Right cardiac atrium (tissue), 5 donors: ENCODE measurements at regions not wholly inside any gene's neighbourhood (a gene's known extent, or its start where the extent isn't known, plus 50 kb on each side); places are given as distances from the start of the nearest gene placed in this dataset.
"Not testable (repeated sequence)": the region's sequence is repeated elsewhere in the genome, so short reads cannot be mapped to it uniquely, and the experiment has no call there.

Experiments used
- ATAC-seq, 2 donors: fragments of 200-7000 bp; cut with Tn5 transposase; one replicate each; pipeline versions ENCODE4 v1.8.0 to v1.9.1; 2020; ENCODE audit warnings: moderate library complexity in 2 of 2, mild to moderate bottlenecking in 1 of 2
- DNase-seq, 3 donors: peaks; one replicate each; pipeline ENCODE4 v3.0.0-alpha.2; 2020
- H3K27ac ChIP-seq: one replicate; pipeline ENCODE4 v1.5.1; 2013; ENCODE audit warnings: mild to moderate bottlenecking, low read length, control low read depth, moderate library complexity
- H3K27me3 ChIP-seq: one replicate; pipeline ENCODE4 v1.6.1; 2013; ENCODE audit not compliant: control insufficient read depth, insufficient read depth
- H3K4me1 ChIP-seq: one replicate; pipeline ENCODE4 v1.6.1; 2013; ENCODE audit warnings: low read length; ENCODE audit not compliant: control insufficient read depth, insufficient read depth
- H3K4me3 ChIP-seq: one replicate; pipeline ENCODE4 v1.5.1; 2013; ENCODE audit warnings: low read length, control low read depth
- H3K9me3 ChIP-seq: one replicate; pipeline ENCODE4 v1.6.1; 2013; ENCODE audit warnings: low read length; ENCODE audit not compliant: control insufficient read depth
- WGBS: extraction: QIAGEN DNeasy Blood & Tissue Kit; methylation state at CpG from one replicate; pipeline ENCODE4 v1.1.7; 2013; 5-methylcytosine and 5-hydroxymethylcytosine counted together
- intact Hi-C, 4 donors: fragments of 100-400 bp; cut with DNase I; formaldehyde crosslinking; loops; one replicate each; pipeline versions ENCODE4 v1.11.0 to v1.14.0; 2022 to 2023
- donor health status: healthy with polysubstance abuse.
- donor health status: DM: no; HTN: yes; CAD: no.
- donor health status: DM: no; HTN: no; CAD: no.
- donor health status: DM: no; HTN: yes; CAD: no; lungs with severe emphysema.
- donor health status: DM: yes; HTN: yes; CAD: no.

DNA sequence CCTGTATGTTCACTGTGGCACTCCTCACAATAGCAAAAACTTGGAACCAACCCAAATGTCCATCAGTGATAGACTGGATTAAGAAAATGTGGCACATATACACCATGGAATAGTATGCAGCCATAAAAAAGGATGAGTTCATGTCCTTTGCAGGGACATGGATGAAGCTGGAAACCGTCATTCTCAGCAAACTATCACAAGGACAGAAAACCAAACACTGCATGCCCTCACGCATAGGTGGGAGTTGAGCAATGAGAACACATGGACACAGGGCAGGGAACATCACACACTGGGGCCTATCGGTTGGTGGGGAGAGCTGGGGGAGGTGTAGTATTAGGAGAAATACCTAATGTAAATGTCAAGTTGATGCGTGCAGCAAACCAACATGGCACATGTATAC is 275.7 kb upstream of the TLE3 start:
- H3K9me3 ChIP-seq, intact Hi-C loops, ATAC-seq, DNase-seq, H3K27me3 ChIP-seq, H3K4me3 ChIP-seq, H3K27ac ChIP-seq: not testable (repeated sequence)
- 97% methylated on average over 4 of the region's 4 CpGs for WGBS
- H3K4me1 ChIP-seq, result peaks cover 11% of the 10 kb centered on the region

DNA sequence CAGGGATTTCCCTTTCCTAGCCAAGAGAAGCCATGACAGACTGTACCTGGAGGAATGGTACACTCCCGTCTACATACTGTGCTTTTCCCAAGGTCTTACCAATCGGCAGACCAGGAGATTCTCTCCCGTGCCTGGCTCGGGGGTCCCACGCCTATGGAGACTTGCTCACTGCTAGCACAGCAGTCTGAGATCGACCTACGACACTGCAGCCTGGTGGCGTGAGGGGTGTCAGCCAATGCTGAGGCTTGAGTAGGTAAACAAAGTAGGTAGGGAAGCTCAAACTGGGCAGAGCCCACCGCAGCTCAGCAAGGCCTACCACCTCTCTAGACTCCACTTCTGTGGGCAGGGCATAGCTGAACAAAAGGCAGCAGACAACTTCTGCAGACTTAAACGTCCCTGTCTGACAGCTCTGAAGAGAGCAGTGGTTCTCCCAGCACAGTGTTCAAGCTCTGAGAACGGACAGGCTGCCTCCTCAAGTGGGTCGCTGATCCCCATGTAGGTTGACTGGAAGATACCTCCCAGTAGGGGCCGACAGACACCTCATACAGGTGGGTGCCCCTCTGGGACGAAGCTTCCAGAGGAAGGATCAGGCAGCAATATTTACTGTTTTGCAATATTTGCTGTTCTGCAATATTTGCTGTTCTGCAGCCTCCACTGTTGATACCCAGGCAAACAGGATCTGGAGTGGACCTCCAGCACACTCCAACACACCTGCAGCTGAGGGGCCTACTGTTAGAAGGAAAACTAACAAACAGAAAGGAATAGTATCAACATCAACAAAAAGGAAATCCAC is 270.4 kb upstream of the TLE3 start:
- not testable (repeated sequence) for ATAC-seq, H3K9me3 ChIP-seq, H3K27me3 ChIP-seq, H3K4me3 ChIP-seq, H3K27ac ChIP-seq, H3K4me1 ChIP-seq, DNase-seq
- intact Hi-C loops, result loop anchor here in 1 of 4 donors (10.0 kb wide), 1 partner anchor 893 kb away; no protein-coding TSS in a partner anchor
- 87% methylated on average over 14 of the region's 14 CpGs for WGBS

DNA sequence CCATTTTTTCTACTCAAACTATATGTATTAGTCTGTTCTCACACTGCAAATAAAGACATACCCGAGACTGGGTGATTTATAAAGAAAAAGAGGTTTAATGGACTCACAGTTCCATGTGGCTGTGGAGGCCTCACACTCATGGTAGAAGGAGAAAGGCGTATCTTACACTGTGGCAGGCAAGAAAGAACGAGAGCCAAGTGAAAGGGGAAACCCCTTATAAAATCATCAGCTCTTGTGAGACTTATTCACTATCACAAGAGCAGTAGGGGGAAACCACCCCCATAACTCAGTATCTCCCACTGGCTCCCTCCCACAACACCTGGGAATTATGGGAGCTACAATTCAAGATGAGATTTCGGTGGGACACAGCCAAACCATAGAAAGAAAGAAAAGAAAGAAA is 266.3 kb upstream of the TLE3 start:
- H3K27me3 ChIP-seq, H3K9me3 ChIP-seq, H3K27ac ChIP-seq, H3K4me1 ChIP-seq, H3K4me3 ChIP-seq, ATAC-seq, DNase-seq: not testable (repeated sequence)
- WGBS, result 89% methylated on average over 4 of the region's 4 CpGs
- intact Hi-C loops, result loop anchor here in 1 of 4 donors (5.0 to 10.0 kb wide), 2 partner anchors 787 to 889 kb away; no protein-coding TSS in a partner anchor

DNA sequence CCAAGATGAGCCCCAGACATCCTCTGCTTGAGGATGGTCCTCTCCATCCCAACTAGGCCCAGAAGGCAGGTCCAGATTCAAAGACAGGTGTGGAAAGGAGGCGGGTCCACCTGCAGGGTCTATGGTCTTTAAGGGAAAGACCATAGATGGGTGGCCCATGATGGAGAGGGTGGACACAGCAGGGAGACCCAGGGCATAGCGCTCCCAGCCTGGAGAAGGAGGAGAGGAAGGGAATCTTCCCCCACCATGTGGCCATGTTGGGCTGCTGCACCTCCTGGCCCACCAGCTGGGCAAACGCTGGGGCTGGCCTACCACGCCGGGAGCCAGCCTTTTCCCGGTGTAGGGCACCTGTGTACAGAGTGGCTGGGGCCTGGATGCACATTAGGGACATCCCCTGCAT is 265.2 kb upstream of the TLE3 start:
- H3K27me3 ChIP-seq, result no peaks in the 10 kb centered on the region
- intact Hi-C loops, result loop anchor here in 1 of 4 donors (5.0 to 10.0 kb wide), 2 partner anchors 786 to 888 kb away; no protein-coding TSS in a partner anchor
- no peaks in the 10 kb centered on the region for H3K4me1 ChIP-seq
- DNase-seq (peak in 2 of 3 donors; percentile 71 to 74), ATAC-seq (peak; percentile 77 to 82)
- H3K4me3 ChIP-seq, result no peak overlapping the region
- 33% methylated on average over 6 of the region's 6 CpGs for WGBS
- H3K9me3 ChIP-seq, result no peaks in the 10 kb centered on the region
- H3K27ac ChIP-seq, result no peak overlapping the region

DNA sequence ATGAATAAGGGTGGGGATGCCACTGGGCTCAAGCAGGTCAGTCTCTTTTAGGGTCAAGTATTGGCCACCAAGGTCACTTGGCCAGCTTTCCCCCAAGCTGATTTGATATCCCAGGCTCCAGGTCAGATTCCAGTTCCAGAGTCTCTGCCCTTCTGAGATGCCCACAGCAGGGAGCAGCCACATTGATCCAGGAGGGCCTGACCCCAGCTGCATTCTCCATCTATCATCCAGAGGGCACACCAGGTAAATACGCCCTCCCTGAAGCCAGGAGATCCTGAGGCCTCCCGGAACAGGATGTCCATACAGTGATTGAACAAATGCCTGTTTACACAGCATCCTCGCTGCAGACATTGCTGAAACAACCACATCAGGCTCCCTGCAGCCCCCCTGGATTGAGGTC is 264.6 kb upstream of the TLE3 start:
- H3K27ac ChIP-seq, result no peak overlapping the region
- ATAC-seq (no peak), DNase-seq (no peak)
- intact Hi-C loops, result loop anchor here in 1 of 4 donors (5.0 to 10.0 kb wide), 2 partner anchors 785 to 888 kb away; no protein-coding TSS in a partner anchor
- no peaks in the 10 kb centered on the region for H3K9me3 ChIP-seq
- H3K27me3 ChIP-seq, result no peaks in the 10 kb centered on the region
- no peak overlapping the region for H3K4me3 ChIP-seq
- whole genome bisulfite sequencing, result 87% methylated on average over 3 of the region's 3 CpGs
- no peaks in the 10 kb centered on the region for H3K4me1 ChIP-seq

DNA sequence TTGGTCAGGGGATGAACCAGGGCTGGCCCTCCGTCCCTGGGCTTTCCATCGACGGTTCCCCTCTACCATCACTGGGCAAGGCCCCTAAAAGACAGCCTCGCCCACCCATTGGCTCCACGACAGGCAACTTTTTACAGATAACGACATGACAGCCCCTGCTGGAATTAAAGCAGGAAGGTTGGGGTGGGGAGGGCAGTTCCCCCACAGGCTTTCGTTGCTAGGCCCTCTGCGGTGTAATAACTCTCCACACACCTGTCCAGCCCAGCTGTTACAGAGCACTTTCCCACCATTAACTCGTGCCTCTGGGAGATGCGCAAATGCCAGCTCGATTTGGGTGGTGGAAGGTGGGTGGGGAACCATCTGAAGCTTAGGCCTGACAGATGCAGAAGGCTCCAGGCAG is 264.2 kb upstream of the TLE3 start:
- WGBS, result 96% methylated on average over 11 of the region's 11 CpGs
- ATAC-seq, result no peak

DNA sequence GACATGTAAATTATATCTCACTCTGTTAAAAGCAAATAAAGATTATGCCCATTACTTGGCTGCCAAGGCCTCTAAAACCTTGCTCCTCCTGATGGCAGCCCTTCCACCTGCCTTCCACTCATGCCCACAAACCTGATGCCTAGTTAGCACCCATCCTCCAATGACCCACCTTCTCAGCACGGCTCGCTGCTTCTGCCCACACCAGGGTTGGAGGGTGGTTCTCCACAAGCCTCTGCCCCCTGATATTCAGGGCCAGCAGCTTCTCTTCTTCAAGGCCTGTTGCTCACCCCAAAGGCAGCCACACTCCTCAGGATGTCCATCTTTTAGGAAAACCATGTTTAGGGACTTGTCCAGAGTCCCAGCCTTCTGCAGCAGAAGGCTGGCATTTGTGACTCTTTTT is 263.4 kb upstream of the TLE3 start:
- ATAC-seq, result no peak
- WGBS, result 96% methylated on average over 2 of the region's 2 CpGs
- no peaks in the 10 kb centered on the region for H3K27me3 ChIP-seq
- intact Hi-C loops, result loop anchor here in 1 of 4 donors (5.0 to 10.0 kb wide), 2 partner anchors 784 to 886 kb away; no protein-coding TSS in a partner anchor
- H3K27ac ChIP-seq, result no peak overlapping the region
- no peaks in the 10 kb centered on the region for H3K4me1 ChIP-seq
- no peak overlapping the region for H3K4me3 ChIP-seq
- DNase-seq, result no peak
- no peaks in the 10 kb centered on the region for H3K9me3 ChIP-seq

More for the DNA sequence above, 264.2 kb upstream of the TLE3 start:
- Histone ChIP-seq H3K27ac (no peak overlapping the region), H3K9me3 (no peaks in the 10 kb centered on the region), H3K27me3 (no peaks in the 10 kb centered on the region), H3K4me3 (no peak overlapping the region), H3K4me1 (no peaks in the 10 kb centered on the region)
- intact Hi-C loops, result loop anchor here in 1 of 4 donors (5.0 to 10.0 kb wide), 2 partner anchors 785 to 887 kb away; no protein-coding TSS in a partner anchor
- no peak for DNase-seq

DNA sequence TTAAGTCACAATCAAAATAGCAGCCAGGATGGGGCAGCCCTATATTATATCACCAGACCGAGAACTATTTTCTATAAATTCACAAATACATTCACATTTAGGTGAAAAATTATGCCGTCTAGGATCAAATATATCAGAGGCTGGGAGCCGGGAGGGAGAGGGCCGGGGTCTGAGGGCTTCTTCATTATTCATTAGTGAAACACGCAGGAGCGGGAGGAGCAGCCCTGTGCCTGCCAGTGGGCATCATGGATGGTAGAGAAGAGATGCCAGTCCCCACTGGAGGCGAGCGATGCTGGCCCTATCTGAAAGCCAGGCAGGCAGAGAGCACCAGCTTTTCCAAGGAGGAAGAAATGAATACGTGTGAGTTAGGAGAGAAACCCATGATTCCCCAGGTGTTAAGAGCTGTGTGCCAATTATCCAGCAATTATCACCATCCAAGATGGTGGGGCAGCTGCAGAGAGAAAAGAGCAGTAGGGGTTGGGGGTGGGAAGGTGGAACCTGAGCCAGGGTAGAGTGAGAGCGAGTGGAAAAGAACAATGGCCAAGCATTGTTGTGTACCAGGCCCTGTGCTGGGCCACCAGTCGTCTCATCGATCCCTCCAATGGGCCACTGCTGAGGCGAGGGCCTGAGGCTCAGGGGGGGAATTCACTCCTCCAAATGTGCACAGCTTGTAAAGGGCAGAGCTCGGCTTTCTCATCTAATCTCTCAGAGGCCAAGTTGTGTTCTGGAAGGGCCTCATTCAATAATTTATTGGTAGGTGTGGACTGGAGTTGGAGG is 261.3 kb upstream of the TLE3 start:
- no peak overlapping the region for H3K4me3 ChIP-seq
- intact Hi-C loops, result no loop called here
- H3K4me1 ChIP-seq, result no peaks in the 10 kb centered on the region
- DNase-seq (no peak), ATAC-seq (no peak)
- no peaks in the 10 kb centered on the region for H3K27me3 ChIP-seq
- H3K9me3 ChIP-seq, result no peaks in the 10 kb centered on the region
- WGBS, result 96% methylated on average over 14 of the region's 14 CpGs
- no peak overlapping the region for H3K27ac ChIP-seq

DNA sequence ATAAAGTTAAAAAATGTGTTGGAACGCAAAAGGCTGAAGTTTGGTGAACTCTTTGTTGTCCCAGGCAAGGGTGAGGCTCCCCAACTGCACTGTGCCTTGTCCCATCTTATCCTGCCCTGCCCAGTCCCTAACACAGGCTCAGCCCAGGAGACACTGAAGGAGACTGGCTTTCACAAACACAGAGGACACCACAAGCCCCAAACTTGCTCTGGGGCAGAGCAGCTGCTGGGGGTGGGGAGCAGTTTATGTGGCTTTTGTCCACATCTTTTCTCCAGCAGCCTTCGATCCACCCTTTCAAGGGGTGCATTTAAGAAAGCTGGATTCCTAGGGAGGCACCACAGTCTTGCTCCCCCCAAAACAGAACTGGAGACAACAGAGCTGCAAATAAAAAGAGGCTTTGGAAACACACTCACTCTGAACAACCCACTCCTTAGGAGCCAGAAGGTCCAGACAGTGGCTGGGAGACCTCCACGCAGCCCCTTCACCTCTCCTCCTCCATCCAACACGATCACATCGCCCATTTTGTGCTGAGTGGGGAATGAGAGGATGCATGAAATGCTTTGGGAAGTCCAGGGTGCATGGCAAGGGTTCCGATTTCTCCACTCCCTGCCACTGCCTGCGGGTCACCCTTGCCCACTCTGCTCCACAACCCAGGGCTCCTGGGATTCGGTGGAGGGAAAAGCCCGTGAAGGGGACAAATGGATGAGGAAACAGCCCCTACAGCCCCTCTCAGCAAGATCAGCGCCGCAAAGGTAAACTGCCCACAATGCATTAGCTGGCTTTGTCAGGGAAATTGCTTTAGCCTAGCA is 260.5 kb upstream of the TLE3 start:
- DNase-seq, result no peak
- ATAC-seq, result no peak
- Histone ChIP-seq H3K27me3 (no peaks in the 10 kb centered on the region), H3K4me3 (no peak overlapping the region), H3K4me1 (no peaks in the 10 kb centered on the region), H3K27ac (no peak overlapping the region), H3K9me3 (no peaks in the 10 kb centered on the region)
- intact Hi-C loops, result no loop called here
- 94% methylated on average over 11 of the region's 11 CpGs for WGBS

DNA sequence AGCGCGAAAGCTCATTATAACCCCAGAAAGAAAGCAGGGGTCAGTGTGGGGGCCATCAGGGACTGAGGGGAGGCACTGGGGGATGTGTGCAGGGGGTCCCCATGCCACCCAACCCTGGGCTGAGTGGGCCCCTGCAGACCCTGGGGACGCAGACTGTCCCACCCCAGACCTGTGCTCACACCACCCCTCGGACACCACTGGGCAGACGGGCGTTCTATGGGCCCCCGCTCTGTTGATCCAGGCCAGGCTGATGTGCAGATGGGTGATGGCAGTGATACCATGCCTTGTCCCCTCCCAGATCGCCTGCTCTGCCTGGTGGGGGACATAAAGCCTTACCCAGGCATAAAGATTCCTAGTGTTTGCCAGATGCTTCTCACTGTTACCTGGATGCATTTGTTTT is 259.7 kb upstream of the TLE3 start:
- intact Hi-C loops, result no loop called here
- Histone ChIP-seq H3K27me3 (no peaks in the 10 kb centered on the region), H3K4me3 (no peak overlapping the region), H3K27ac (no peak overlapping the region), H3K4me1 (no peaks in the 10 kb centered on the region), H3K9me3 (no peaks in the 10 kb centered on the region)
- DNase-seq (no peak), ATAC-seq (no peak)
- WGBS, result 89% methylated on average over 8 of the region's 8 CpGs
